ENCODE measurements at regions not wholly inside any gene's neighbourhood (a gene's known extent, or its start where the extent isn't known, plus 50 kb on each side); places are given as distances from the start of the nearest gene placed in this dataset.

GRCh38 chr5:60206234-60206633 is 312.7 kb upstream of the PDE4D start:
- intact Hi-C loops (cut with micrococcal nuclease; ENCODE audit: unreplicated experiment) = no loop called here
- Mint-ChIP-seq H3K4me3 (ENCODE audit: unreplicated experiment) (no peak overlapping the region), H3K4me1 (ENCODE audit: low read depth, unreplicated experiment) (no peaks in the 10 kb centered on the region), H3K36me3 (ENCODE audit: insufficient read depth, unreplicated experiment) (no peaks in the 10 kb centered on the region), H3K27ac (ENCODE audit: unreplicated experiment) (no peak overlapping the region), H3K9me3 (ENCODE audit: unreplicated experiment) (no peaks in the 10 kb centered on the region), H3K27me3 (ENCODE audit: insufficient read depth, unreplicated experiment) (peaks cover 16% of the 10 kb centered on the region)
- H3K27me3 ChIP-seq (replicated peaks; ENCODE audit: control insufficient read depth, insufficient read depth, low read length) = no peaks in the 10 kb centered on the region
- no peaks in the 10 kb centered on the region for H3K36me3 ChIP-seq (ENCODE audit: control insufficient read depth, insufficient read depth, low read length)
- no TSS peak for BruUV-seq (replicated peaks)
- DNase-seq = no peak
- no peaks in the 10 kb centered on the region for H3K4me1 ChIP-seq
- H3K9me3 ChIP-seq = no peaks in the 10 kb centered on the region
- no peak overlapping the region for H3K4me3 ChIP-seq (ENCODE audit: low read depth, low read length)
- CTCF ChIA-PET = no interaction called here
- no peak for TF ChIP-seq CTCF (IDR thresholded peaks at IDR 0.05; ENCODE audit: insufficient read depth in 1 of 2, low read depth in 1 of 2, low read length in 1 of 2, severe bottlenecking in 1 of 2, unreplicated experiment in 1 of 2)
- POLR2A ChIA-PET = no interaction called here

DNA sequence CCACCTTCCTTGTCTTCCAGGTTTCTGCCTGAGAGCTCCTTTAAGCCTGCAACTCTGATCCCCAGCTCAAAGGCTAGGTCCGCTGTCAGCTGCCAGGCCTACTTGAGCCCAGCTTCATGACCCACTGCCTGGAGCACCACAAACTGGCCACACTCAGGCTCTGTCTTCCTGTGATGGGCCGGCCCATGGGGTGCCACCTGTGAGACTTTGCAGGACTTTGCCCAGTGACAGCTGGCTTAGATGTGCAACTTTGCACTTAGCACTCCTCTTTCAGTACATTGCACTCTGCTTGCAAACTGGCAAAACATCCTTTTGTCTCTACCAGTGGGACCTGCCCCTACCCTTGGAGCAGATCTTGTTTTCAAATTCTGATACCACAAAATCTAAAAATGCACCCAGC is 311.5 kb upstream of the PDE4D start:
- no peaks in the 10 kb centered on the region for H3K9me3 ChIP-seq
- DNase-seq = no peak
- Mint-ChIP-seq H3K4me3 (ENCODE audit: unreplicated experiment) (no peak overlapping the region), H3K36me3 (ENCODE audit: insufficient read depth, unreplicated experiment) (no peaks in the 10 kb centered on the region), H3K27me3 (ENCODE audit: insufficient read depth, unreplicated experiment) (peaks cover 16% of the 10 kb centered on the region), H3K27ac (ENCODE audit: unreplicated experiment) (no peak overlapping the region), H3K4me1 (ENCODE audit: low read depth, unreplicated experiment) (no peaks in the 10 kb centered on the region), H3K9me3 (ENCODE audit: unreplicated experiment) (no peaks in the 10 kb centered on the region)
- ChIA-PET POLR2A (no interaction called here), CTCF (no interaction called here)
- H3K36me3 ChIP-seq (ENCODE audit: control insufficient read depth, insufficient read depth, low read length) = no peaks in the 10 kb centered on the region
- no peaks in the 10 kb centered on the region for H3K4me1 ChIP-seq
- no TSS peak for BruUV-seq (replicated peaks)
- H3K4me3 ChIP-seq (ENCODE audit: low read depth, low read length) = no peak overlapping the region
- intact Hi-C loops (cut with micrococcal nuclease; ENCODE audit: unreplicated experiment) = no loop called here
- no peaks in the 10 kb centered on the region for H3K27me3 ChIP-seq (replicated peaks; ENCODE audit: control insufficient read depth, insufficient read depth, low read length)
- no peak for TF ChIP-seq CTCF (IDR thresholded peaks at IDR 0.05; ENCODE audit: insufficient read depth in 1 of 2, low read depth in 1 of 2, low read length in 1 of 2, severe bottlenecking in 1 of 2, unreplicated experiment in 1 of 2)

DNA sequence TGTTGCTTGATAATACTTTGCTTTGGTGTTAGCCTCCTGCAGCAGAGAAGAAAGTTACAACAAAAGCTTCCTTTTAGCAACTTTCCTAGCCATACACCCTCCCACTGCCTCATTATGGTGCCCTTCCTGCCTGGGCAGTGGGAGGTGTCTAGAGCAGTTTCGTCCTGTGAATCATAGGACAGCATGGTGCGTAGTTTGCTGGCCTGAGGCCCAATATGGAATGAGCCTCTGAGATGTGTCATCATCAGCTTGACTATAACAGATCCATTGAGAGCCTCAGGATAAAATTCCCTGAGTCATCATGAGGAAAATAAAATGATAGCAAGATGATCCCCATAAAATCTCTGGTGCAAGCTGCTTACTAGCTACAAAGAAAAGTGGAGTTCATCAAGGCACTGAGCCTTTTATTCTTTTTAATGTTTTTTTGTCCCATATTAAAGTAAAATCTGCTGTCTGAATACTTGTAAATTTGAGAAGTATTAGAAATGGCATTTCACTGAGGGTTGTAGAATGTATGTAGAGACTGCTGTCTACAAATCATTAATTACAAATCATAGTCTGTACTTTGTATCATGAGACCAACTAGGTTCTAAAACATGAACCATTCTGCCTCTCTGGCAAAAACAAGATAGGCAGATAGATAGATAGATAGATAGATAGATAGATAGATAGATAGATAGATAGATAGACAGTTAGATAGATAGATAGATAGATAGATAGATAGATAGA is 303.0 kb upstream of the PDE4D start:
- Mint-ChIP-seq H3K27me3 (ENCODE audit: insufficient read depth, unreplicated experiment) (peaks cover 7% of the 10 kb centered on the region), H3K4me1 (ENCODE audit: low read depth, unreplicated experiment) (no peaks in the 10 kb centered on the region), H3K36me3 (ENCODE audit: insufficient read depth, unreplicated experiment) (no peaks in the 10 kb centered on the region), H3K4me3 (ENCODE audit: unreplicated experiment) (no peak overlapping the region), H3K9me3 (ENCODE audit: unreplicated experiment) (no peaks in the 10 kb centered on the region), H3K27ac (ENCODE audit: unreplicated experiment) (no peak overlapping the region)
- Histone ChIP-seq H3K4me1 (no peaks in the 10 kb centered on the region), H3K36me3 (ENCODE audit: control insufficient read depth, insufficient read depth, low read length) (no peaks in the 10 kb centered on the region), H3K4me3 (ENCODE audit: low read depth, low read length) (no peak overlapping the region), H3K27me3 (replicated peaks; ENCODE audit: control insufficient read depth, insufficient read depth, low read length) (no peaks in the 10 kb centered on the region; the same call in 1 of the 2 replicates), H3K9me3 (no peaks in the 10 kb centered on the region)
- BruUV-seq (replicated peaks) = no TSS peak
- POLR2A ChIA-PET = no interaction called here
- DNase-seq = no peak
- TF ChIP-seq CTCF (IDR thresholded peaks at IDR 0.05; ENCODE audit: insufficient read depth in 1 of 2, low read depth in 1 of 2, low read length in 1 of 2, severe bottlenecking in 1 of 2, unreplicated experiment in 1 of 2) = no peak
- CTCF ChIA-PET = no interaction called here
- intact Hi-C loops (cut with micrococcal nuclease; ENCODE audit: unreplicated experiment) = no loop called here
